Left cardiac atrium (tissue), 4 donors: ENCODE measurements at regions not wholly inside any gene's neighbourhood (a gene's known extent, or its start where the extent isn't known, plus 50 kb on each side); places are given as distances from the start of the nearest gene placed in this dataset.
"Not testable (repeated sequence)": the region's sequence is repeated elsewhere in the genome, so short reads cannot be mapped to it uniquely, and the experiment has no call there.

Experiments used
- ATAC-seq, 2 donors: fragments of 200-7000 bp; cut with Tn5 transposase; one replicate each; pipeline ENCODE4 v1.9.1; 2020; ENCODE audit warnings: mild to moderate bottlenecking in 2 of 2, moderate library complexity in 2 of 2
- DNase-seq: peaks from one replicate; pipeline ENCODE4 v3.0.0-alpha.2; 2020
- intact Hi-C, 2 donors: fragments of 100-400 bp; cut with DNase I; formaldehyde crosslinking; loops; one replicate each; pipeline versions ENCODE4 v1.14.1 to v1.15.1; 2022 to 2023
- donor health status: DM: no; HTN: yes; CAD: no.
- donor health status: DM: no; HTN: yes; CAD: no; lungs with severe emphysema.
- donor health status: DM: yes; HTN: yes; CAD: no.
- donor health status: Dilated cardiomyopathy.

- DNase-seq (no peak), ATAC-seq (no peak)
- intact Hi-C loops: no loop called here
These were observed 848.2 kb downstream of the NLGN4X start for GRCh38 chrX:5380426-5380825.

- intact Hi-C loops: no loop called here
- no peak for ATAC-seq
- DNase-seq: no peak
These were observed 886.8 kb downstream of the NLGN4X start for GRCh38 chrX:5341902-5342301.

DNA sequence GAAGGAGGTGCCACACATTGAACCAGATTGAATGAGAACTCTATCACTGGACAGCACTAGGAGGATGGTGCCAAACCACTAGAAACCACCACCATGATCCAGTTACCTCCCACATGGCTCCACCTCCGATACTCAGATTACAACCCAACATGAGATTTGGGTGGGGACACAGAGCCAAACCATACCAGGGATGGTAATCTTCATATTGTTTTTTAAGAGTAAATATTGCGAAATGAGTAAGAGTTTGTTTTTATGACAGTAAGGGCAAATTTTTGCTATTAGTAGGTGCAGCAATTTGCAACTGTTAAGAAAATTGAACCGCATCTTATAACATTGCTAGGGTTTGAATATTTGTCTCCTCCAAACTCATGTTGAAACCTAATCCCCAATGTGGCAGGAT is 891.5 kb downstream of the NLGN4X start:
- no peak for DNase-seq
- intact Hi-C loops: no loop called here
- ATAC-seq: no peak

DNA sequence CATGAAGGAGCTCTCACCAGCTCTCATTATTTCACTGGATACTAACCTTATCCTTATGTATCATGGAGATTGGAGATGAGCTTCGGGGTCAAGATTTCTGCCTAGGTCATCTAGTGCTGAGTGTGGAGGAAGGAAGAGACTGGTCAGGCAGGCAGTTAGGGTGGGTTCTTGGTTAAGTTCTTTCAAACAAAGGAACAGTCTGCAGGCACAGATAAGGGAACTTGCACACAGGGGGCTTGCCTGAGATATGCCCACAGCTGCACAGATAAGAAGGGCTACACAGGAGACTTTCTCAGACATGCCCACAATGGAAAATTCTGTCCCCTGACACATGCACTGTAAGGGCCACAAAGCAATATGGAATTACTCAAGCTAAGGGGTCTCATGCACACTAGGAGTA is 904.1 kb downstream of the NLGN4X start:
- ATAC-seq (no peak), DNase-seq (no peak)
- intact Hi-C loops: no loop called here

DNA sequence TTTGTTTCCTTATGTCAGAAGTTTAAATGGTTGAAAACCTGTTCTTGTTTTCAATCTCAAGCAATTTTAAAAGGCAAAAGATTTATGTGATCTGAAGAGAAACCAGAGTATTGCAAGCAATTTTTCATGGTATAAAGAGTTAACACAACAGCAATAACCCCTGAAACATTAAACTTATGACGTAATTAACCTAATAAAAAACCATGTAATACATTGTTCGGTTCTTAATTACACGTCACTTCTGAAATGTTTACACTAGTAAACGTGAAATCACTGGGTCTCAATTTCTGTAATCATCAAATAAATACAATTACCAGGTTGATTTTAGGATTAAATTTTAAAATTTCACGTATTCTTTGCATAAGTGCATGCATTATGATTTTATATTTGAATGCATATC is 914.5 kb downstream of the NLGN4X start:
- DNase-seq (no peak), ATAC-seq (no peak)
- intact Hi-C loops: no loop called here

DNA sequence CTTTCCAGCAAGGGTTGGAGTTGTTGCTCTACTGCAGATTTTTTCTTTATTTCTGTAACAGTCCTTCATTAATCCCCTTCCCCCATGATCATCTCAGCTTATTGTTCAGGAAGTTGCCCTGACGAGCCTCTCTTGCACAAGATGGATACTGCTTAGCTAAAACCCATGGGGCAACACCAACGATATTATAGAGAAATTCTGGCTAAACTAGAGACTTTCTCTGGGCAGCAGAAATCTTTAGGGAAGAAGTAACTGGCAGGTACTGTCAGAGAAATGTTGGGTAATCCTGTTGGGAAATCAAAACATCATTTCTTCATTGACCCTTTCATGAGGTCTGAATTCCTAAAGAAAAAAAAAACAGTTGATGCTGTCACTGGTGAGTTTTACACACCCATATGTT is 921.3 kb downstream of the NLGN4X start:
- intact Hi-C loops: no loop called here
- DNase-seq (no peak), ATAC-seq (no peak)

DNA sequence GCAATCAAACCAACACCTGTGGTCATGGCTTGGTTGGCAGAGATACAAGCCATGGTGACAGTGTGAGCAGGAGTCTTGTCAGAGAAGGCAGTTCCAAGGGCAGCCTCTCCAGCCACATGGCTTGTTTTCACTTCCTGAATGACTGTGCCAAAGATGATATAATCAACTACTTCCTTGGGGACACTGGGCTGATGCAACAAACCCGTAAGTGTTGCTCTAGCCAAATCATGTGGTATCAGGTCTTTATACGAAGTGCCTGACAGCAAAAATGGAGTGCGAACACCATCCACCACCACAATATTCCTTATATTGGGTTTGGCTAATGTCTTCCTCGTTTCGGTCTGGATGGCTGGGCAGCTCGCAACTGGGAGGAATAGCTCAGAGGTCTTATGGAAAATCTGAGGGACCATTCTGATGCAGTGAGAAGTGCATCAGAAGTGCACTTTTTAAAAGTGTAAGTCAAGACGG is 922.0 kb downstream of the NLGN4X start:
- no peak for DNase-seq
- no peak for ATAC-seq
- intact Hi-C loops: no loop called here

DNA sequence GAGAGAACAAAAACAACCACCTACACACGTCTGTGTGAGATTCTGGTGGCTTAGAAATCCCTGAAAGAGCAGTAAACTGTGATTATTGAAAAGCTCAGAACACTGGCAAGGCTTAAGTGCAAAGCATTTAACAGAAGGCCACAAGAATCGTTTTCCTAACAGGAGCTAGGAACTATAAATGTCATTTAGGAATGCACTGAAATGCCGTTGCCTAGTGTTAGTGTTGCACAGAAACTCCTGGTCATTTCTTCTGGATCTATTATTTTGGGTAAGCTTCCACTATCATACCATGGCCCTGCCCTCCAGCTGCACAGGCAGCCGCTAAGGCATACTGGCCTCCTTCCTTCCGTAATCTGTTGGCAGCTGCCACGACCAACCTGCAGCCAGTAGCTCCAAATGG is 923.2 kb downstream of the NLGN4X start:
- DNase-seq (no peak), ATAC-seq (no peak)
- intact Hi-C loops: no loop called here

GRCh38 chrX:5295004-5295403 is 933.7 kb downstream of the NLGN4X start:
- ATAC-seq: no peak
- intact Hi-C loops: no loop called here
- DNase-seq: no peak

- no peak for DNase-seq
- no peak for ATAC-seq
- intact Hi-C loops: no loop called here
These were observed 938.0 kb downstream of the NLGN4X start for GRCh38 chrX:5290635-5291034.

DNA sequence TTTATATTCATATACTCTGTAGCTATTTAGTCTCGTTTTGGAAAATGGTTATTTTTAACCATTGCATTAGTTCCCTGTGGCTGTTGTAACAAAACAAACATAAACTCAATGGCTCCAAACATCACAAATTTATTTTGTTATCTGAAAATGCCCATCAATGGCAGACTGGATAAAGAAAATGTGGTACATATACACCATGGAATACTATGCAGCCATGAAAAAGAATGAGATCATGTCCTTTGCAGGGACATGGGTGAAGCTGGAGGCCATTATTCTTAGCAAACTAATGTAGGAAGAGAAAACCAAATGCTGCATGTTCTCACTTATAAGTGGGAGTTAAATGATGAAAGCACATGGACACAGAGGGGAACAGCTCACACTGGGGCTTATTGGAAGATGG is 938.7 kb downstream of the NLGN4X start:
- ATAC-seq, DNase-seq, intact Hi-C loops: not testable (repeated sequence)

DNA sequence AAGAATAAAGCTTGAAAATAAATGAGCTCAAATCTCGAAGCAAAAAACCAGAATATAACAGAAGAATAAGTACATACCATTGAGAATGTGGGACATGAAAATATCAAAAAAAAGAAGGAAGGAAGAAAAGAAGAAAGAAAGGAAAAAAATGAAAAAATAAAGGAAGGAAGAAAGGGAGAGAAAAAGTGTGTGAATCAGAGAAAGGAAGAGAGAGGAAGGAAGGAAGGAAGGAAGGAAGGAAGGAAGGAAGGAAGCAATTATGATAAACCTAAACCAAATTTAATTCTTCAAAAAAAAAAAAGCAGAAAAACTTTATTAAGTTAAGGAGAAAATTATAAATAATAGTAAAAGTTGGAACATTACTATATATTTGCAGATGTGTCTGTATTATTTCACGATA is 949.8 kb downstream of the NLGN4X start:
- DNase-seq: no peak
- intact Hi-C loops: no loop called here
- ATAC-seq: no peak

DNA sequence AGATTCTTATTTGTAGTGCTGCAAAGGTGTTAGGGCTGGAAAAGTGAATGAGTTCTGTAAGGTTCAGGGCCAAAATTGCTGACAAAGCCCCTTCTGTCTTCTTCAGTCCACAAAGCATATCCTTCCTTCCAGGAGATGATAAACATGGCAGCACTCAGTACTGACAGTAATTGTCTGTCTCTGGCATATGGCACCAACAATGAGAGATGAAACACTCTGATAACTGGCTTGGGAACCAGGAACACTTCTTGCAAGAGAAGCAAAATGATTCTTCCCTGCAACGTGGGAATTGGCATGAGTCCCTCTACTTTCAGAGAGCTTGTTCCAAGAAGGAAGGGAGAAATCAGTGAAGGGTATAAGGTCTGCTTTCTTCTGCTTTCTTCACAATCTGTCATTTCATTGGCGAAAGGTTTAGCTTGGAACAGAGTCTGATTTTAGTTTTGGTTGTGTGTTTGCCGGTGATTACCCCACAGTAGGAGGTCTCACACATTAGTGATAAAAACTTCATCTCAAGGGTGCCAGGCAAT is 963.3 kb downstream of the NLGN4X start:
- DNase-seq: no peak
- intact Hi-C loops: no loop called here
- ATAC-seq: no peak

- DNase-seq: no peak
- no peak for ATAC-seq
- intact Hi-C loops: no loop called here
These were observed 978.6 kb downstream of the NLGN4X start for GRCh38 chrX:5250106-5250505.

GRCh38 chrX:5242091-5242790 is 986.4 kb downstream of the NLGN4X start:
- DNase-seq (no peak), ATAC-seq (no peak)
- intact Hi-C loops: no loop called here

GRCh38 chrX:5236749-5237148 is 991.9 kb downstream of the NLGN4X start:
- intact Hi-C loops: no loop called here
- ATAC-seq: no peak
- no peak for DNase-seq

- no peak for DNase-seq
These were observed 992.6 kb downstream of the NLGN4X start for GRCh38 chrX:5236096-5236495.

GRCh38 chrX:5233830-5234229 is 994.8 kb downstream of the NLGN4X start:
- intact Hi-C loops: no loop called here
- no peak for DNase-seq
- no peak for ATAC-seq

More at GRCh38 chrX:5236096-5236495, 992.6 kb downstream of the NLGN4X start:
- intact Hi-C loops: no loop called here
- ATAC-seq: no peak

GRCh38 chrX:5220421-5220820 is 1008.2 kb downstream of the NLGN4X start:
- ATAC-seq: no peak
- no peak for DNase-seq
- intact Hi-C loops: no loop called here

- DNase-seq (no peak), ATAC-seq (no peak)
- intact Hi-C loops: no loop called here
These were observed 1033.9 kb downstream of the NLGN4X start for GRCh38 chrX:5194806-5195205.

DNA sequence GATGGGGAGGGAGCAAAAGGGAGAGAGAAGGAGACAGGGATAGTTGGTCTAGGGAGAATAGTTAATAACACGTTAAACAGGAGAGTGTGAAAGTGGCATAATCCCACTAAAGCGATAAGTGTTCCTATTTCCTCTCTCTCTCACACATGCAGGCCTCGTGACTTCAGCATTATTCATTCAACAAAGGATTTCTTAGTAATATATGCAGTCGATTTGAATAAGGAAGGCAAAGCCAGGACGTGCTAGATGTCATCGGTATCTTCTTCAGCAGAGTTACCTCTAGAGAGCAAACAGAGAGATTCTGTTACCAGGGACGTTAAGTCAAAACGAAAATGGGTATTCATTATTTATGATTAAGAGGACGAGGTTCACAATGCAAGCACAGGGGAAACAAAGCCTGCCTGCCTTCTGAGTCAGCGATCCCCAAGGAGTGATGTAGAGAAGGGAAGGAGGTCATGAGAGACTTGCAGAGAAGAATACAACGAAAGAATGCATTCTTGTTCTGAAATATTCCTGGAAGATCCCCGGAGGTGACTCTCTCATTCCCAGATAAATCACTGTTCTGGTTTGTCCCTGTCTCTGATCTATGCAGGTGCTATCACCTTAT is 1048.4 kb downstream of the NLGN4X start:
- intact Hi-C loops: no loop called here
- DNase-seq (no peak), ATAC-seq (no peak)
